Spinal cord (tissue), 9 donors: ENCODE measurements at regions not wholly inside any gene's neighbourhood (a gene's known extent, or its start where the extent isn't known, plus 50 kb on each side); places are given as distances from the start of the nearest gene placed in this dataset.
"Not testable (repeated sequence)": the region's sequence is repeated elsewhere in the genome, so short reads cannot be mapped to it uniquely, and the experiment has no call there.

Experiments
- DNase-seq, 6 donors: peaks; one replicate each; pipeline versions ENCODE4 v3.0.0 to v3.0.0-alpha.2; 2013 to 2015; ENCODE audit warnings: low spot score in 6 of 6, low read depth in 4 of 6
- H3K27ac ChIP-seq: one replicate; pipeline ENCODE4 v1.5.1; 2013; ENCODE audit warnings: low read depth, low read length, control low read depth
- H3K27me3 ChIP-seq: one replicate; pipeline ENCODE4 v1.6.1; 2013; ENCODE audit warnings: low read length; ENCODE audit not compliant: control insufficient read depth, insufficient read depth
- H3K36me3 ChIP-seq: one replicate; pipeline ENCODE4 v1.6.1; 2013; ENCODE audit warnings: low read length; ENCODE audit not compliant: control insufficient read depth, insufficient read depth
- H3K4me1 ChIP-seq: one replicate; pipeline ENCODE4 v1.6.1; 2013; ENCODE audit warnings: low read length; ENCODE audit not compliant: control insufficient read depth, insufficient read depth
- H3K4me3 ChIP-seq: one replicate; pipeline ENCODE4 v1.5.1; 2013; ENCODE audit warnings: low read depth, low read length, control low read depth
- H3K9me3 ChIP-seq: one replicate; pipeline ENCODE4 v1.6.1; 2013; ENCODE audit warnings: low read length; ENCODE audit not compliant: control insufficient read depth, insufficient read depth
- WGBS: methylation state at CpG from one replicate; pipeline ENCODE4 v1.1.5; 2013; ENCODE audit warnings: missing lambda C conversion rate; ENCODE audit not compliant: insufficient coverage; 5-methylcytosine and 5-hydroxymethylcytosine counted together
- donor health status: healthy.

DNA sequence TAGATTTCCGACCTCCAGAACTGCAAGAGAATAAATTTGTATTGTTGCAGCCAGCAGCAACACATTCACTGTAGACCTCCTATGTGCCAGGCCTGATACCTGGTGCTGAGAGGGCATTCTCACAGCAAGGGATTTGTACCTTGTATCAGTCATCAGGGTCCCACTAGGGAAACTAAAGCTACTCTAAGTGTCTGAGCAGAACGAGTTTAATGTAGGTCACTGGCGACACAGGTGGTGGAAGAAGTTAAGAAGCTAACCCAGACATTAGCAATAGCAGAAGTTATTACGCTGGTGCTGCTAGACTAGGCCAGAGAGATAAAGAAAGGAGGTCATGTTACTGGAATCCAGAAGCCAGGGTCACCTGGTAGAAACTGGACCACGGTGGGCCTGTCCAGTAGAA, 60.5 kb upstream of the BCL6 start:
- no peak overlapping the region for H3K4me3 ChIP-seq
- no peak for DNase-seq
- H3K27me3 ChIP-seq, result no peaks in the 10 kb centered on the region
- H3K27ac ChIP-seq, result no peak overlapping the region
- WGBS, result 96% methylated on average over 4 of the region's 5 CpGs
- no peaks in the 10 kb centered on the region for H3K36me3 ChIP-seq
- peaks cover 8% of the 10 kb centered on the region for H3K4me1 ChIP-seq
- no peaks in the 10 kb centered on the region for H3K9me3 ChIP-seq

DNA sequence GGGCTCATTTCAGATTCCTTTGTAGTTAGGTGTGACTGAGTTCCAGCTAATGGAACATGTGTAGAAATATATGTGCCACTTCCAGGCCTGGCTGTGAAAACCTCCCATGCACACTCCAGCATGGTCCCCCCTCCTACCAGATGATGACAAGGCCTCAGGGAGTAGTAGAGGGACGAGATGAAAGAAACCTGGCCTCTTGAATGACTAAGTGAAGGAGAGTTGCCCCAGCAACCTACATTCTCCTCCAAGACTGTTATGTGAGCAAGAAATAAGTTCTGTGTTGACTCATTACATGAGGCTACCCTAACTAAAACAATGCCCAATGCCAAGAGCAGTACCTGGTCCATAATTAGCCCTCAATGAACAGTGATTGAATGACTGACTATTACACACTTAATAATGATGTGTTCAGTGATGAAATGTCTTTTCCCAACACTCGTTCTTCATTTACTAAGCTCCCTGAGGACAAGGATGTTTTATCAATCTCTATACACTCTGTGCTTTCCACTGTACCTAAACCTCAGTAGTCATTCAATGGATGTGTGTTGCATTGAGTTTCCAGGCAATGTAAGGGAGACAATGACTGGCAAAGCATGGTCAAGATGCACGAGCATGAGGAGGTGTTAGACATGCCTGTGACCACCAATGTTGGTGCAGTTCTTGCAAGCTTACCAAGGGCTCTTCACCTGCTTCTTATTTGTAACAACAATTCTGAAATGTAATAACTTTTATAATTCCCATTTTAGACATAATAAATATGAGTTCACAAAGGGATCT, 62.0 kb upstream of the BCL6 start:
- WGBS, result no CpG with 5 or more reads among the region's 3 CpGs
- Histone ChIP-seq H3K4me1 (peaks cover 8% of the 10 kb centered on the region), H3K36me3 (no peaks in the 10 kb centered on the region), H3K27ac (no peak overlapping the region), H3K9me3 (no peaks in the 10 kb centered on the region), H3K27me3 (no peaks in the 10 kb centered on the region), H3K4me3 (no peak overlapping the region)
- no peak for DNase-seq

DNA sequence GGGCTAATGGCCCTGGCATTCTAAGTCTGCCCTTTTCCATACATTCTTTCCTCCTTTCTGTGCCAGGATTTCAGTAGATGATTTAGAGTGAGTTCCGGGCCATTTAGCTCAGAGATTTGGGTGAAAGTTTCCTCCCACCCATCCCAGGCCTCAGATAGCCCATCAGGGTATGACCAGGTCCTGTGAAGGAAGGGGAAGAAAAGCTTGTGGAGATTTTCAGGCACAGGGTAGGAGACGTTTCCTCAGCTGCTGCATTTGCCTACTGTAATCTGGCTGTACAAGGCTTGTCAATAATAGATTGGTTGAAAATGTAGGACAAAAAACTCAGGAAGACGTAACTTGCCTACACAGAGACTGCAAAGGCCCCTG, 63.2 kb upstream of the BCL6 start:
- peak in 1 of 6 donors; percentile 19 for DNase-seq
- Histone ChIP-seq H3K27me3 (no peaks in the 10 kb centered on the region), H3K4me1 (peaks cover 8% of the 10 kb centered on the region), H3K27ac (peak overlapping the region; percentile 11), H3K4me3 (no peak overlapping the region), H3K9me3 (no peaks in the 10 kb centered on the region), H3K36me3 (no peaks in the 10 kb centered on the region)
- WGBS, result 33% methylated on average over 2 of the region's 3 CpGs

DNA sequence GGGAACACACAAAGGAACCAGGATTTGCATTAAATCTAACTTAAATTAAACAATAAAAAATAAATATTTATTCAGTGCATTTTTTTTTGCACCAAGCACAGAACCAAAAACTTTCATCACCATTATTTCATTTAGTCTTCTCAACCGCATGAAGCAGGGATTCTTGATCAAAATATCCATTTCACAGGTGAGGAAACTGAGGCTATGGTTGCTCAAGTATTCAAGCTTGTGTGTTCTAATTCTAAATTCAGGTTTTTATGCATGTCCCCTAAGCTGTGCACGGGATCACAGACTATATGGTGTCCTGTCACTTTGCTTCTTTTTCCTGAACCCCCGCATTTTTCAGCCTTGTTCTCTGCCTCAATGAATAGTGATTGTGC, 64.3 kb upstream of the BCL6 start:
- H3K4me1 ChIP-seq, result peaks cover 8% of the 10 kb centered on the region
- H3K27ac ChIP-seq, result no peak overlapping the region
- WGBS, result 94% methylated on average over 2 of the region's 3 CpGs
- no peak for DNase-seq
- no peaks in the 10 kb centered on the region for H3K27me3 ChIP-seq
- no peaks in the 10 kb centered on the region for H3K9me3 ChIP-seq
- H3K36me3 ChIP-seq, result no peaks in the 10 kb centered on the region
- H3K4me3 ChIP-seq, result no peak overlapping the region

DNA sequence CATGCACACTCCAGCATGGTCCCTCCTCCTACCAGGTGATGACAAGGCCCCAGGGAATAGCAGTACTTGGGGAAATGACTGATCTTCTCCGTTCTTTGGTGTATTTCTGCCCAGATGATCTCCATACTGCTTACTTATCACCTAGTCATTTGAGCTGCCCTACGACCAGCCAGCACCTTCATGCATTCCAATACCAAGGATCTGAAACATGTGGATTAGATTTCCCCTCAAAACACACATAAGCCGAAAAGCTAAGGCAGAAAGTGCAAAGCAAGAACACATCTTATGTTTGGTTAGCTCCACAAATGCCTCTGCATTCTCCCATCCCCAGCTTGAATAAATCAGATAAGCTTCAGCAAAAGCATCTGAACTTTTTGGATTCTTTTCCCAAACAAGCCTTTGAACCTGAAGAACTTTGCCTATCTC, 64.8 kb upstream of the BCL6 start:
- peaks cover 8% of the 10 kb centered on the region for H3K4me1 ChIP-seq
- no peak overlapping the region for H3K4me3 ChIP-seq
- no peak overlapping the region for H3K27ac ChIP-seq
- no peaks in the 10 kb centered on the region for H3K27me3 ChIP-seq
- DNase-seq, result peak in 2 of 6 donors; percentile 11 to 23
- H3K36me3 ChIP-seq, result no peaks in the 10 kb centered on the region
- 68% methylated on average over 3 of the region's 3 CpGs for WGBS
- H3K9me3 ChIP-seq, result no peaks in the 10 kb centered on the region

DNA sequence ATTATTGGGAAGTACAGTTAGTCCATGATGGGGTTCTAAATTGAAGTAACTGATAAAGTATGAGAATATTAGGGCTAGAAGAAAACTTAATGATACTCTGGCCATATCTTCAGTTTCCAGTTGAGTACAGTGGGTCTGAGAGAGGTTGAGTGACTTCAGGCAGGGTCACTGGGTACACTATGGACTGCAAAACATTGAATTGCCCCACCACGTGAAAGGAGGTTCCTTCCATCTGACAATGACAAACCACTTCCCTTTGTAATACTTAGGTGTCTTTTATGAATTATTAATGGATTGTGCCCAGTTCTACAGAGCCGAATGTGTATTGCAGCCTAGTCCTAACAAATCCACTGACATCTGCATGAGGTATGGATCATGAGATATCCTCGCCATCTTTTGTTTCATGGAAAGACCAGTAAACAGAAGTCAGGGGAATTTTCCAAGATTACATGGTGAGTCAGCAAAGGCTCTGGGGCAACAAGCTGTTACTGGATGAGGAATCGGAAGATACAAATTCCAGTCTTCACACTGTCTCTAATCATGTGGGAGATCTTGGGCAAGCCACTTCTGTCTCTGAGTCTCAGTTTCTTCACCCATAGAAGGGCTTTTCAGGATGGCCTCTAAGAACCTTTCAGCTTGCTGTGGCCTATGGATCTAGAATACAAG, 66.5 kb upstream of the BCL6 start:
- Histone ChIP-seq H3K4me3 (no peak overlapping the region), H3K27ac (no peak overlapping the region), H3K9me3 (no peaks in the 10 kb centered on the region), H3K27me3 (no peaks in the 10 kb centered on the region), H3K36me3 (no peaks in the 10 kb centered on the region), H3K4me1 (peaks cover 8% of the 10 kb centered on the region)
- no peak for DNase-seq
- WGBS, result 100% methylated on average over 2 of the region's 4 CpGs

DNA sequence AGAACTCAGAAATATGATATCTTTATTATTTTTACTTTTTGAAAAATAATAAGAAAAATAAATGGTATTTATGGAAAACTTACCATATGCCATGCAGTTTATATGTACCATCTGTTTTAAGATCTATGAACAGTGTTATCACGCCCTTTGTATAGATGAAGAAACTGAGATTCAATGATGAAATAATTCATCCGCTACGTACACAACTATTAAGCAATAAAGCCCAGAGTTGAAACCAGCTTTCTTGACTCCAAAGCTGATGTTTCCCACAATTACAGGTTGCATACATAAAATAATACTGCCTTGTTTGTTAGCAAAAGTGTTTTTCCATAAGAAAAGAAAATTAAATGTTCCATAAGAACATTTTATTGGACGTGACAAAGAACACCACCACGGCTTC, 67.2 kb upstream of the BCL6 start:
- WGBS, result no CpG with 5 or more reads among the region's 5 CpGs
- Histone ChIP-seq H3K27ac (no peak overlapping the region), H3K27me3 (no peaks in the 10 kb centered on the region), H3K36me3 (no peaks in the 10 kb centered on the region), H3K9me3 (no peaks in the 10 kb centered on the region), H3K4me3 (no peak overlapping the region), H3K4me1 (peaks cover 8% of the 10 kb centered on the region)
- DNase-seq, result no peak

DNA sequence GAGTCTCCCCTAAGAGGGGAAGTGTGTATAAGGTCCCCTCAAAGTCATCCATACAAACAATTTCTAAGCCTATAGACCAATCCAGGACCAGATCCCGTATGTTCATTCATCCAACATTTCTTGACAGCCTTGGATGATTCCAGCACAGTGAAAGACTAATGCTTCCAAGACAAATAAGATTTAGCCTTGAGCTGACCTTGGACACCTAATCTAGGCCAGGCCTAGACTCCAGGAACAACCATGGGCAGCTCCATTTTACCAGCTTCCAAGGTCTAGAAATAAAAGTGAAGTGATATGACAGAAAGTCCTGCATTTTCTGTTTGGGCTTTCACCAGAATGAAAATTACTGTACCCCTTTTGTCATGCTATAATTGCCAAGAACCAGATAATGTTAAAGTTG, 67.9 kb upstream of the BCL6 start:
- Histone ChIP-seq H3K4me1 (peaks cover 6% of the 10 kb centered on the region), H3K27ac (no peak overlapping the region), H3K36me3 (no peaks in the 10 kb centered on the region), H3K4me3 (no peak overlapping the region), H3K9me3 (no peaks in the 10 kb centered on the region), H3K27me3 (no peaks in the 10 kb centered on the region)
- no peak for DNase-seq
- 100% methylated on average over 1 of the region's 1 CpG for WGBS

DNA sequence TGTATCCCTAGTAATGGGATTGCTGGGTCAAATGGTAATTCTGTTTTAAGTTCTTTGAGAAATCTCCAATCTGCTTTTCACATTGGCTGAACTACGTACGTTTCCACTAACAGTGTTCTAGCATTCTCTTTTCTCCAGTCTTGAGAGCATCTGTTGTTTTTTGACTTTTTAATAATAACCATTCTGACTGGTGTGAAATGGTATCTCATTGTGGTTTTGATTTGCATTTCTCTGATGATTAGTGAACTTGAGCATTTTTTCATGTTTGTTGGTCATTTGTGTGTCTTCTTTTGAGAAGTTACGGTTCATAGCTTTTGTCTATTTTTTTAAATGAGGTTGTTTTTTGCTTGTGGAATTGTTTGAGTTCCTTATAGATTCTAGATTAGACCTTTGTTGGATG, 72.5 kb upstream of the BCL6 start:
- H3K27me3 ChIP-seq, H3K27ac ChIP-seq, H3K9me3 ChIP-seq, H3K4me1 ChIP-seq, H3K36me3 ChIP-seq, DNase-seq, H3K4me3 ChIP-seq: not testable (repeated sequence)
- WGBS, result 100% methylated on average over 1 of the region's 3 CpGs
